Small intestine (tissue), 7 donors: ENCODE measurements at regions not wholly inside any gene's neighbourhood (a gene's known extent, or its start where the extent isn't known, plus 50 kb on each side); places are given as distances from the start of the nearest gene placed in this dataset.

Experiments
- DNase-seq, 2 donors: peaks; one replicate each; pipeline versions ENCODE4 v3.0.0 to v3.0.0-alpha.2; 2013
- FAIRE-seq: peaks from 2 replicates; lab custom pipeline; 2012; peaks lifted over from hg19 to GRCh38; lab: Jason Lieb, UNC
- H3K27ac ChIP-seq, 3 donors: one replicate each; pipeline ENCODE4 v1.5.1; 2013; ENCODE audit warnings: low read length in 2 of 3, mild to moderate bottlenecking in 2 of 3, control low read depth in 1 of 3, inconsistent platforms in 1 of 3, low read depth in 1 of 3, moderate library complexity in 1 of 3
- H3K27me3 ChIP-seq, 3 donors: one replicate each; pipeline ENCODE4 v1.6.1; 2013; ENCODE audit warnings: low read length in 3 of 3, inconsistent platforms in 1 of 3; ENCODE audit not compliant: control insufficient read depth in 3 of 3, insufficient read depth in 3 of 3
- H3K36me3 ChIP-seq, 3 donors: one replicate each; pipeline ENCODE4 v1.6.1; 2013; ENCODE audit warnings: low read length in 3 of 3, inconsistent platforms in 1 of 3, low read depth in 1 of 3, mild to moderate bottlenecking in 1 of 3, moderate library complexity in 1 of 3; ENCODE audit not compliant: control insufficient read depth in 3 of 3, insufficient read depth in 2 of 3
- H3K4me1 ChIP-seq, 3 donors: one replicate each; pipeline ENCODE4 v1.6.1; 2013; ENCODE audit warnings: low read length in 2 of 3, inconsistent platforms in 1 of 3, low read depth in 1 of 3, mild to moderate bottlenecking in 1 of 3, moderate library complexity in 1 of 3; ENCODE audit not compliant: control insufficient read depth in 3 of 3, insufficient read depth in 2 of 3
- H3K4me3 ChIP-seq, 3 donors: one replicate each; pipeline ENCODE4 v1.5.1; 2013; ENCODE audit warnings: low read length in 3 of 3, control low read depth in 1 of 3, inconsistent platforms in 1 of 3, low read depth in 1 of 3, mild to moderate bottlenecking in 1 of 3, moderate library complexity in 1 of 3
- H3K9me3 ChIP-seq, 2 donors: one replicate each; pipeline ENCODE4 v1.6.1; 2013; ENCODE audit warnings: low read depth in 1 of 2, low read length in 1 of 2; ENCODE audit not compliant: control insufficient read depth in 2 of 2, insufficient read depth in 1 of 2
- WGBS, 3 donors: extraction: QIAGEN DNeasy Blood & Tissue Kit; methylation state at CpG; one replicate each; pipeline ENCODE4 v1.1.7; 2013; 5-methylcytosine and 5-hydroxymethylcytosine counted together
- donor health status: healthy with polysubstance abuse.
- donor health status: control.
- donor health status: control.
- donor health status: Bipolar disorder and iron deficiency.
- donor health status: healthy.

DNA sequence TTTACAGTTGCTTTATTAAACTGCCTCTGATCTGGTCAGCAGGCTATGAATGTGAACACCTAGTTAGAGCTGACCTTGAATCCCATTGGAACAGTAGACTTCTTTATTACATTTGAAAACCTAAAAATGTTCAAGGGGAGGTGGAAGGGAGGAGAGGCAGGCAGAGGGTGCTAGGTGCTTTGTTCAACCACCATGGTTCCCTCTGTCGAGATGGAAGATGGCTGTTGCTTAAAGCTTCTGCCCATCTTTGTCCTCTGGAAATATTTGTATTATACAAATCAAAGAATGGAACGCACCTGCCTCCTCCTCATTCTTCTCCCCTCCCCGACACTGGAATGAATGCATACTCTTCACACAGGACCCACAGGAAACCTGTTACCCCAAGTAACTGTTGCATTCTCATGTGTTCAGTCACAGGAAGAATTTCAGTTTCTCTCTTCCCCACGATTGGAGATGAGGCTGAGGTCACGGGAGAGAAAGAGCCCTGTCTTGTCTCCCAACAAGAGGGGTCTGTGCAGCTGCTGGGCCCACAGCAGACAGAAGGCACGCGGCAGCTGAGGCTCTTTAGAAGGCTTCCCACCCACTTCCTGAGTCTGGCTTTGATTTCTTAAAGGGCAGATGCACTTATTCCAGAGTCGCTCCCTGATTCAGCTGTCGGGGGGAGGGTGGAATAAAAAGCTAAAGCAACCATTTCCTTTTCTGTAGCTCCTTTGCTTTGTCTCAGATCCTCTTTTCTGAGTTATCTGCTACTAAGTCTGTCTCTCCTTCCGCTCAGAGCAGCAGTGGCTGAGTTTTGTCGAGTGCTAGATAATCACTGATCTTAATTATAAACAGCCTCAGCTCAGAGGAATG, 217.9 kb upstream of the BTG1 start:
- no peak for FAIRE-seq
- H3K27me3 ChIP-seq = no peaks in the 10 kb centered on the region
- peak overlapping the region in 1 of 3 donors; percentile 76 for H3K27ac ChIP-seq
- peak overlapping the region in 1 of 3 donors; percentile 4 for H3K4me3 ChIP-seq
- peaks cover 0 to 6% (median 3%) of the 10 kb centered on the region in 3 donors for H3K4me1 ChIP-seq
- no peaks in the 10 kb centered on the region for H3K9me3 ChIP-seq
- DNase-seq = peak in 1 of 2 donors; percentile 17
- 42 to 83% (median 63%) methylated on average over 11 of the region's 11 CpGs for WGBS, 3 donors
- no peaks in the 10 kb centered on the region for H3K36me3 ChIP-seq

DNA sequence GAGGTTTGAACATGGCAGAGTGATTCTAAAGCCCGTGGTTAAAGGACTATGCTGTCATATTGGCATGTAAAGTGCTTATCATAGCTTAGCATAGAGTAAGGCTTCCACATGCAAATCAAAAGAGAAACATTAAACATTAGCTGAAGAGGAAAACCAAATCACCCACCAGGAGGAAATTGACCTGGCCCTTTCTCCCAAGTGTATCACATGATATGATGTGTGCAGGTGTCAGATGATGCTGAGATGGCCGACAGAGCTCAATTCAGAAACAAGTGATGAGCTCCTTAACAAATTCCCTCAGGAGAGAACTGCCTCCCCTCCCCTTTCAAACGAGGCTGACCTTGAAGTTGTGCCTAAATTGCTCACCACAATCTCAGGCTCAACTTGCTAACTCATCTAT, 217.1 kb upstream of the BTG1 start:
- Histone ChIP-seq H3K36me3 (no peaks in the 10 kb centered on the region), H3K9me3 (no peaks in the 10 kb centered on the region), H3K4me1 (peaks cover 0 to 6% (median 3%) of the 10 kb centered on the region in 3 donors), H3K27ac (peak overlapping the region in 1 of 3 donors; percentile 76), H3K4me3 (no peak overlapping the region), H3K27me3 (no peaks in the 10 kb centered on the region)
- WGBS, 3 donors = 33 to 45% (median 40%) methylated on average over 3 of the region's 3 CpGs
- no peak for FAIRE-seq
- DNase-seq = no peak

- peak in 1 of 2 donors; percentile 23 for DNase-seq
- H3K4me3 ChIP-seq = no peak overlapping the region
- H3K4me1 ChIP-seq = peaks cover 0 to 6% (median 3%) of the 10 kb centered on the region in 3 donors
- H3K9me3 ChIP-seq = no peaks in the 10 kb centered on the region
- no peak for FAIRE-seq
- WGBS, 3 donors = 37 to 55% (median 37%) methylated on average over 6 of the region's 6 CpGs
- H3K36me3 ChIP-seq = no peaks in the 10 kb centered on the region
- no peak overlapping the region for H3K27ac ChIP-seq
- no peaks in the 10 kb centered on the region for H3K27me3 ChIP-seq
Observed at GRCh38 chr12:92362126-92362525, 216.5 kb upstream of the BTG1 start.

DNA sequence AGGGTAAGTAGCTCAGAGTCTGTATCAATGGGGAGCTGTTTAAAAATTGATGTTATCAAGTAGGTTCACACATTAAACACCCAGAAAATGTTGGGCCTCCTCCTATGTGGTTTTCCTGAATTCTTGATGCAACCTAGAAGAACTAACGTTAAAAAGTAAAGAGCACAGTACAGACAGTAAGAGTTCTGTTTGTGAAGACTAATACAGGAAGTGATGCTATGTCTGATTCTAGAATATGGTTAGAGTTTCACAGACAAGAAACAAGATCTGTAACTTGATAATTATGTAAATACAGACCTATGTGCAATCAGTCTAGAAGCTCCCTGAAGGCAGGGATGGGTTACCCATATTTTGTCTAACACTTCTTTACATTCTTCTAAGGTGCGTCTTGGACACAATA, 214.9 kb upstream of the BTG1 start:
- DNase-seq (peak in 1 of 2 donors; percentile 40), FAIRE-seq (no peak)
- Histone ChIP-seq H3K4me3 (no peak overlapping the region), H3K27ac (no peak overlapping the region), H3K9me3 (no peaks in the 10 kb centered on the region), H3K27me3 (no peaks in the 10 kb centered on the region), H3K4me1 (peaks cover 0 to 6% (median 3%) of the 10 kb centered on the region in 3 donors), H3K36me3 (no peaks in the 10 kb centered on the region)
- 84% methylated on average over 2 of the region's 2 CpGs for WGBS, 3 donors

- no peak for DNase-seq
- Histone ChIP-seq H3K9me3 (no peaks in the 10 kb centered on the region), H3K4me1 (peaks cover 0 to 6% (median 3%) of the 10 kb centered on the region in 3 donors), H3K4me3 (no peak overlapping the region), H3K27ac (no peak overlapping the region), H3K36me3 (no peaks in the 10 kb centered on the region), H3K27me3 (no peaks in the 10 kb centered on the region)
- FAIRE-seq = no peak
- 90 to 96% (median 92%) methylated on average over 2 of the region's 2 CpGs for WGBS, 3 donors
Observed at GRCh38 chr12:92359581-92360209, 214.0 kb upstream of the BTG1 start.

GRCh38 chr12:92357584-92358261, 212.1 kb upstream of the BTG1 start:
- 89 to 92% (median 92%) methylated on average over 5 of the region's 5 CpGs for WGBS, 3 donors
- Histone ChIP-seq H3K9me3 (no peaks in the 10 kb centered on the region), H3K27ac (no peak overlapping the region), H3K4me1 (peaks cover 0 to 2% (median 1%) of the 10 kb centered on the region in 3 donors), H3K4me3 (no peak overlapping the region), H3K36me3 (no peaks in the 10 kb centered on the region), H3K27me3 (no peaks in the 10 kb centered on the region)
- FAIRE-seq (no peak), DNase-seq (no peak)

GRCh38 chr12:92356425-92356824, 210.8 kb upstream of the BTG1 start:
- Histone ChIP-seq H3K27ac (no peak overlapping the region), H3K4me3 (no peak overlapping the region), H3K9me3 (no peaks in the 10 kb centered on the region), H3K27me3 (no peaks in the 10 kb centered on the region), H3K36me3 (no peaks in the 10 kb centered on the region), H3K4me1 (no peaks in the 10 kb centered on the region)
- DNase-seq = no peak
- 73 to 91% (median 77%) methylated on average over 2 of the region's 2 CpGs for WGBS, 3 donors
- no peak for FAIRE-seq

- Histone ChIP-seq H3K27ac (no peak overlapping the region), H3K4me3 (no peak overlapping the region), H3K9me3 (no peaks in the 10 kb centered on the region), H3K4me1 (no peaks in the 10 kb centered on the region), H3K36me3 (no peaks in the 10 kb centered on the region), H3K27me3 (no peaks in the 10 kb centered on the region)
- no peak for FAIRE-seq
- WGBS, 3 donors = 67 to 82% (median 81%) methylated on average over 1 of the region's 1 CpG
- no peak for DNase-seq
Observed at GRCh38 chr12:92349635-92350034, 204.0 kb upstream of the BTG1 start.
